HepG2 (cell line): ENCODE measurements at regions not wholly inside any gene's neighbourhood (a gene's known extent, or its start where the extent isn't known, plus 50 kb on each side); places are given as distances from the start of the nearest gene placed in this dataset.

ENCODE experiments used
- CENPX ChIP-seq: sonication (generic); formaldehyde crosslinking; IDR thresholded peaks from 2 replicates; pipeline ENCODE4 v1.9.0; 2021; ENCODE audit warnings: mild to moderate bottlenecking, missing genetic modification reagents, moderate library complexity
- HNF1A ChIP-seq, 2 experiments: sonication (generic) in 1 of 2; formaldehyde crosslinking in 1 of 2; IDR thresholded peaks; 2 replicates each; pipeline versions ENCODE4 v1.4.0 to v1.6.1; 2016 to 2020; ENCODE audit warnings: borderline replicate concordance in 1 of 2, low read depth in 1 of 2, mild to moderate bottlenecking in 1 of 2, missing genetic modification reagents in 1 of 2
- SIX1 ChIP-seq: sonication (generic); formaldehyde crosslinking; IDR thresholded peaks from 2 replicates; pipeline ENCODE4 v1.4.0; 2020; ENCODE audit warnings: missing genetic modification reagents, borderline replicate concordance
- SMARCC2 ChIP-seq: fragments of 450-650 bp; IDR thresholded peaks from 2 replicates; pipeline ENCODE4 v1.6.1; 2017; ENCODE audit warnings: antibody characterized with exemption, mild to moderate bottlenecking
- SP140L ChIP-seq: sonication (generic); formaldehyde crosslinking; IDR thresholded peaks from 2 replicates; pipeline ENCODE4 v1.4.0; 2020; ENCODE audit warnings: missing genetic modification reagents, borderline replicate concordance
- ZBTB2 ChIP-seq: sonication (generic); formaldehyde crosslinking; IDR thresholded peaks from 2 replicates; pipeline ENCODE4 v1.8.0; 2022; ENCODE audit warnings: low read depth, missing genetic modification reagents
- ZFX ChIP-seq: sonication (generic); formaldehyde crosslinking; IDR thresholded peaks from 2 replicates; pipeline ENCODE4 v1.4.0; 2020; ENCODE audit warnings: mild to moderate bottlenecking, low read depth, missing genetic modification reagents, moderate library complexity
- ZNF318 ChIP-seq: sonication (generic); formaldehyde crosslinking; IDR thresholded peaks from 2 replicates; pipeline ENCODE4 v1.4.0; 2020; ENCODE audit warnings: mild to moderate bottlenecking, missing genetic modification reagents
- ZNF761 ChIP-seq: sonication (generic); formaldehyde crosslinking; conservative IDR thresholded peaks from 2 replicates; pipeline ENCODE4 v1.4.0; 2020; ENCODE audit warnings: mild to moderate bottlenecking, missing genetic modification reagents
- ZNF816 ChIP-seq: sonication (generic); formaldehyde crosslinking; IDR thresholded peaks from 2 replicates; pipeline ENCODE4 v1.8.0; 2022; ENCODE audit warnings: missing genetic modification reagents, mild to moderate bottlenecking, borderline replicate concordance
- TF ChIP-seq, protein P1 (sequence below): sonication (generic); formaldehyde crosslinking; IDR thresholded peaks from 2 replicates; pipeline ENCODE4 v1.5.0; 2020; ENCODE audit warnings: missing genetic modification reagents

DNA sequence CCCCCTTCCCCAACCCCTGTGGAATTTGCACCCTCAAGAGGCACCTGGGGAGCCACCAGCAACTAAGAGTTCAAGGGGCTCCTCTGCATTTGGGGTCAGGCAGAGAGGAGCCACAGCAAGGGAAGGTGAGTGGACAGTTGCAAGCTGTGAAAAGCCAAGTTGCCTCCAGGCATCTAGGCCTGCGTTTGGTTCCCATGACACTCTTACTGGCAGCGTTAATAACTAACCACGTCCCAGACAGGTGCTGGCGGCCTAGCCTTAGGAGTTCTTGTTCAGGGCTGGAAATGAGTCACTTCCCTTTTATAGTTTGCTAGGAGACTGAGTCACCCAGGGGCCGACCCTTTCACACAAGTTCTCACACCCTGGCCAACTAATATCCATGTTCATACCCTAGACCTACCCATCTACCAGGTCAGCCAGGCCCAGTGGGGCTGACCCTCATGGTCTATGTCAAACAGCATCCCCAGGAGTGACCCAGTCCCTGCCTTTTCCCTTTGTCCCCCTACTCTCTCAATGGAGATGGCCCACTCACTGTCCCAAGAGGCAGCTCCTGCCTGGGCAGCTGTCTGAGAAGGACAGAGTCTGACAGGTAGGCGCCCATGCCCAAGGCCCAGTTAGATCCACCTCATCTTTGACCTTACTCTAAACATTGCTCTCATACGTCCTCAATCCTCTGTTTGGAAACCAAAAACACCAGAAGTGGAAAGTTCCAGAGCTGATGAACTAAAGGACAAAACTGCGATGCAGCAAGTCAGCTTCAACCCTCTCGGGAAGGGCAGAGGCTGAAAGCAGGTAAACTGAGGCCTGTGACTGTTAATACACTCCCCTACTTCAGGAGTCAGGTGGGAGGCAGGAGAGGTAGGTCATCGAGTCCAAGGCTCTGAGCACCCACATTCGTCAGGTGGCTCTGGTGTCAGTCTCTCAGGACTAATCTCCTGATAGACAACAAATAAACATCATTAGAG is 300.6 kb downstream of the SOX9 start (continued):
- TF ChIP-seq, protein P1, sequence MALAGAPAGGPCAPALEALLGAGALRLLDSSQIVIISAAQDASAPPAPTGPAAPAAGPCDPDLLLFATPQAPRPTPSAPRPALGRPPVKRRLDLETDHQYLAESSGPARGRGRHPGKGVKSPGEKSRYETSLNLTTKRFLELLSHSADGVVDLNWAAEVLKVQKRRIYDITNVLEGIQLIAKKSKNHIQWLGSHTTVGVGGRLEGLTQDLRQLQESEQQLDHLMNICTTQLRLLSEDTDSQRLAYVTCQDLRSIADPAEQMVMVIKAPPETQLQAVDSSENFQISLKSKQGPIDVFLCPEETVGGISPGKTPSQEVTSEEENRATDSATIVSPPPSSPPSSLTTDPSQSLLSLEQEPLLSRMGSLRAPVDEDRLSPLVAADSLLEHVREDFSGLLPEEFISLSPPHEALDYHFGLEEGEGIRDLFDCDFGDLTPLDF (CRISPR knock-in tag) = no peak
- peak; percentile 69; the same call in 1 of the 2 replicates for TF ChIP-seq ZNF816 (CRISPR knock-in tag)
- no peak; the same call in 1 of the 2 replicates for TF ChIP-seq ZNF318 (CRISPR knock-in tag)
- TF ChIP-seq HNF1A (IDR thresholded peaks at IDR 0.05; ENCODE audit: low read depth) = peak; percentile 93
- peak; percentile 95 for TF ChIP-seq HNF1A (CRISPR knock-in tag; IDR thresholded peaks at IDR 0.05; ENCODE audit: borderline replicate concordance)
- no peak for TF ChIP-seq ZBTB2 (CRISPR knock-in tag)
- no peak for TF ChIP-seq SP140L (CRISPR knock-in tag)
- TF ChIP-seq ZNF761 (CRISPR knock-in tag) = peak; percentile 70; the same call in 1 of the 2 replicates
- TF ChIP-seq SIX1 (CRISPR knock-in tag) = peak; percentile 50; the same call in 1 of the 2 replicates
- no peak for TF ChIP-seq SMARCC2
- TF ChIP-seq CENPX = no peak
- peak; percentile 99 for TF ChIP-seq ZFX (CRISPR knock-in tag)
